ENCODE measurements at regions not wholly inside any gene's neighbourhood (a gene's known extent, or its start where the extent isn't known, plus 50 kb on each side); places are given as distances from the start of the nearest gene placed in this dataset.

DNA sequence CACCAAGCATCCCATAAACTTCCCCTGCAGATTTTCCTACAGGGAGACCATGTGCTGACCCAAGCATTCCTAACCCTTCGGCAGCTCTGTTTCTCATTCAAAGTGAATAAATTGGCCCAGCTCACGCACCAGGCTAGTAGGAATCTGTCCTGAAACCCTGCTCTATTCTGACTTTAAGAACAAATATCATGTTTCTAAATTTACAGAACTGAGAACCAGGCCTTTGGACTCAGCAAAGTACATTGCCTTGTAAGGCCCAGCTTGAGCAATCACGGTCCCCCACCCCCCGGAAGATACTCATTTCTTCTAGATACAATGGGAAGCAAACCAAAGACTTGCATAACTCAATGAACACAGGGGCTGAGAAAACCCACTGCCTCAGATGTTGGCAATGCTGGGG lies 160.1 kb upstream of the NFIA start (continued):
- TF ChIP-seq, protein P1, sequence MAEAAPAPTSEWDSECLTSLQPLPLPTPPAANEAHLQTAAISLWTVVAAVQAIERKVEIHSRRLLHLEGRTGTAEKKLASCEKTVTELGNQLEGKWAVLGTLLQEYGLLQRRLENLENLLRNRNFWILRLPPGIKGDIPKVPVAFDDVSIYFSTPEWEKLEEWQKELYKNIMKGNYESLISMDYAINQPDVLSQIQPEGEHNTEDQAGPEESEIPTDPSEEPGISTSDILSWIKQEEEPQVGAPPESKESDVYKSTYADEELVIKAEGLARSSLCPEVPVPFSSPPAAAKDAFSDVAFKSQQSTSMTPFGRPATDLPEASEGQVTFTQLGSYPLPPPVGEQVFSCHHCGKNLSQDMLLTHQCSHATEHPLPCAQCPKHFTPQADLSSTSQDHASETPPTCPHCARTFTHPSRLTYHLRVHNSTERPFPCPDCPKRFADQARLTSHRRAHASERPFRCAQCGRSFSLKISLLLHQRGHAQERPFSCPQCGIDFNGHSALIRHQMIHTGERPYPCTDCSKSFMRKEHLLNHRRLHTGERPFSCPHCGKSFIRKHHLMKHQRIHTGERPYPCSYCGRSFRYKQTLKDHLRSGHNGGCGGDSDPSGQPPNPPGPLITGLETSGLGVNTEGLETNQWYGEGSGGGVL (tag by site-specific recombination; IDR thresholded peaks at IDR 0.05): no peak
- TF ChIP-seq ZNF660 (tag by site-specific recombination; IDR thresholded peaks at IDR 0.05) (no peak), ZNF114 (tag by site-specific recombination; IDR thresholded peaks at IDR 0.05) (no peak), ZNF624 (tag by site-specific recombination; IDR thresholded peaks at IDR 0.05) (no peak), RBAK (tag by site-specific recombination; IDR thresholded peaks at IDR 0.05) (no peak), FEZF1 (tag by site-specific recombination; IDR thresholded peaks at IDR 0.05) (no peak), ZNF155 (tag by site-specific recombination; IDR thresholded peaks at IDR 0.05) (no peak), ZFP37 (tag by site-specific recombination; IDR thresholded peaks at IDR 0.05) (no peak), ZNF76 (tag by site-specific recombination; IDR thresholded peaks at IDR 0.05; ENCODE audit: borderline replicate concordance, low read depth) (no peak), ZNF561 (tag by site-specific recombination; IDR thresholded peaks at IDR 0.05; ENCODE audit: borderline replicate concordance) (no peak)
- TF ChIP-seq, protein P2, sequence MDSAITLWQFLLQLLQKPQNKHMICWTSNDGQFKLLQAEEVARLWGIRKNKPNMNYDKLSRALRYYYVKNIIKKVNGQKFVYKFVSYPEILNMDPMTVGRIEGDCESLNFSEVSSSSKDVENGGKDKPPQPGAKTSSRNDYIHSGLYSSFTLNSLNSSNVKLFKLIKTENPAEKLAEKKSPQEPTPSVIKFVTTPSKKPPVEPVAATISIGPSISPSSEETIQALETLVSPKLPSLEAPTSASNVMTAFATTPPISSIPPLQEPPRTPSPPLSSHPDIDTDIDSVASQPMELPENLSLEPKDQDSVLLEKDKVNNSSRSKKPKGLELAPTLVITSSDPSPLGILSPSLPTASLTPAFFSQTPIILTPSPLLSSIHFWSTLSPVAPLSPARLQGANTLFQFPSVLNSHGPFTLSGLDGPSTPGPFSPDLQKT (IDR thresholded peaks at IDR 0.05; ENCODE audit: borderline replicate concordance, low read depth, low read length): no peak

DNA sequence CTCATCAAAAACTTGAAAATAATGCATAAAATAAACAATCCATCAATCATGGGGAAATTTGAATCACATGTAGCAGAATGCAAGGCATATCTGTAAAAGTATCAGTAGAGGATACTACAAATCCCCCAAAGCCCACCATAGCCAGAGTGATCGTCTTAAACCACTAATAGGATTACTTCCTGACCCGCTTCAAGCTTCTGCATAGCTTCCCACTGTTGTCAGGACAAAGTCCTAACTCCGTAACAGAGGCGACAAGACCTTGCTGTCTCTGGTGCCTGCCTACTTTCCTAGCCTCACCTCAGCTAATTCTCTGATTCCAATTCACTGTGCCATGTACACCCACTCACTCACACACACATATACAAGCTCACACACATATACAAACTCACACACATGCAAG lies 161.2 kb upstream of the NFIA start:
- TF ChIP-seq ZNF211 (tag by site-specific recombination; IDR thresholded peaks at IDR 0.05; ENCODE audit: low read depth) (no peak), ZNF776 (tag by site-specific recombination; IDR thresholded peaks at IDR 0.05; ENCODE audit: borderline replicate concordance) (no peak), ZNF549 (tag by site-specific recombination; IDR thresholded peaks at IDR 0.05) (no peak), ZNF707 (tag by site-specific recombination; IDR thresholded peaks at IDR 0.05) (no peak), ZNF544 (tag by site-specific recombination; IDR thresholded peaks at IDR 0.05) (no peak), ZNF248 (tag by site-specific recombination; IDR thresholded peaks at IDR 0.05) (no peak), SP3 (tag by site-specific recombination; IDR thresholded peaks at IDR 0.05) (no peak), ZNF140 (tag by site-specific recombination; IDR thresholded peaks at IDR 0.05) (no peak), ZNF529 (tag by site-specific recombination; IDR thresholded peaks at IDR 0.05; ENCODE audit: insufficient replicate concordance) (no peak), ZNF416 (tag by site-specific recombination; IDR thresholded peaks at IDR 0.05) (no peak), TSHZ1 (tag by site-specific recombination; IDR thresholded peaks at IDR 0.05; ENCODE audit: borderline replicate concordance) (no peak), MEIS1 (CRISPR knock-in tag; IDR thresholded peaks at IDR 0.05; ENCODE audit: borderline replicate concordance) (no peak), ZIC2 (tag by site-specific recombination; IDR thresholded peaks at IDR 0.05) (no peak)

More for the DNA sequence above, 161.2 kb upstream of the NFIA start:
- H3K27ac ChIP-seq (ENCODE audit: extremely low read depth, low read depth, low read length): no peak overlapping the region
- H3K36me3 ChIP-seq (ENCODE audit: control insufficient read depth in 2 of 2, insufficient read depth in 1 of 2, low read length in 2 of 2): no peaks in the 10 kb centered on the region
- peaks cover 5% of the 10 kb centered on the region; the same call in 1 of the 2 replicates for H3K4me1 ChIP-seq (ENCODE audit: control insufficient read depth, insufficient read depth, low read length)
- ChIA-PET POLR2A (no interaction called here), CTCF (no interaction called here)
- H3K9me3 ChIP-seq (ENCODE audit: control insufficient read depth, insufficient read depth, low read depth, low read length): no peaks in the 10 kb centered on the region
- H3K4me3 ChIP-seq (ENCODE audit: low read depth, low read length): no peak overlapping the region

Measured in HEK293 (cell line).